ENCODE measurements at regions not wholly inside any gene's neighbourhood (a gene's known extent, or its start where the extent isn't known, plus 50 kb on each side); places are given as distances from the start of the nearest gene placed in this dataset.

- POLR2A ChIA-PET: no interaction called here
- H3K27me3 ChIP-seq (replicated peaks in 2 of 5; ENCODE audit: control insufficient read depth in 4 of 5, insufficient read depth in 5 of 5, low read length in 4 of 5): peaks cover 0 to 5% (median 0%) of the 10 kb centered on the region in 5 experiments
- H3K27ac ChIP-seq (ENCODE audit: insufficient read depth in 1 of 2, low read depth in 1 of 2, low read length in 2 of 2, poor library complexity in 1 of 2, severe bottlenecking in 2 of 2): no peak overlapping the region
- peaks cover 0 to 3% (median 0%) of the 10 kb centered on the region in 5 experiments for H3K9me3 ChIP-seq (ENCODE audit: control extremely low read depth in 1 of 5, control insufficient read depth in 4 of 5, insufficient read depth in 2 of 5, low read depth in 1 of 5, low read length in 4 of 5)
- no peaks in the 10 kb centered on the region for H3K36me3 ChIP-seq (ENCODE audit: control insufficient read depth in 4 of 4, insufficient read depth in 4 of 4, low read length in 3 of 4)
- H3K4me3 ChIP-seq (ENCODE audit: control insufficient read depth in 1 of 7, extremely low read depth in 1 of 7, insufficient read depth in 4 of 7, low read depth in 2 of 7, low read length in 6 of 7): no peak overlapping the region
- CTCF ChIA-PET: no interaction called here
- DNase-seq: no peak
- H3K4me1 ChIP-seq (ENCODE audit: control extremely low read depth in 1 of 4, control insufficient read depth in 4 of 4, insufficient read depth in 4 of 4, low read length in 3 of 4): no peaks in the 10 kb centered on the region
- WGBS (ENCODE audit: insufficient coverage): no CpG with 5 or more reads among the region's 1 CpG
Observed at GRCh38 chr9:100662122-100662521, 84.2 kb downstream of the CAVIN4 start.

- 90% methylated on average over 2 of the region's 5 CpGs for WGBS (ENCODE audit: insufficient coverage)
- POLR2A ChIA-PET: no interaction called here
- CTCF ChIA-PET: interaction anchor here (1.8 kb wide), 1 partner anchor 31 kb away, joined by 5 read pairs; no protein-coding TSS in a partner anchor
Observed at GRCh38 chr9:100667448-100667847, 89.6 kb downstream of the CAVIN4 start.

GRCh38 chr9:100668024-100668423 lies 90.1 kb downstream of the CAVIN4 start:
- H3K27me3 ChIP-seq (replicated peaks in 2 of 5; ENCODE audit: control insufficient read depth in 4 of 5, insufficient read depth in 5 of 5, low read length in 4 of 5): peaks cover 0 to 5% (median 3%) of the 10 kb centered on the region in 5 experiments
- ChIA-PET CTCF (interaction anchor here (1.8 kb wide), 1 partner anchor 31 kb away, joined by 5 read pairs; no protein-coding TSS in a partner anchor), POLR2A (no interaction called here)
- H3K9me3 ChIP-seq (ENCODE audit: control extremely low read depth in 1 of 5, control insufficient read depth in 4 of 5, insufficient read depth in 2 of 5, low read depth in 1 of 5, low read length in 4 of 5): no peaks in the 10 kb centered on the region
- H3K4me1 ChIP-seq (ENCODE audit: control extremely low read depth in 1 of 4, control insufficient read depth in 4 of 4, insufficient read depth in 4 of 4, low read length in 3 of 4): no peaks in the 10 kb centered on the region
- DNase-seq: no peak
- H3K27ac ChIP-seq (ENCODE audit: insufficient read depth in 1 of 2, low read depth in 1 of 2, low read length in 2 of 2, poor library complexity in 1 of 2, severe bottlenecking in 2 of 2): no peak overlapping the region
- no peaks in the 10 kb centered on the region for H3K36me3 ChIP-seq (ENCODE audit: control insufficient read depth in 4 of 4, insufficient read depth in 4 of 4, low read length in 3 of 4)
- no peak overlapping the region for H3K4me3 ChIP-seq (ENCODE audit: control insufficient read depth in 1 of 7, extremely low read depth in 1 of 7, insufficient read depth in 4 of 7, low read depth in 2 of 7, low read length in 6 of 7)
- 92% methylated on average over 6 of the region's 6 CpGs for WGBS (ENCODE audit: insufficient coverage)

More at GRCh38 chr9:100667448-100667847, 89.6 kb downstream of the CAVIN4 start:
- no peak overlapping the region for H3K4me3 ChIP-seq (ENCODE audit: control insufficient read depth in 1 of 7, extremely low read depth in 1 of 7, insufficient read depth in 4 of 7, low read depth in 2 of 7, low read length in 6 of 7)
- peaks cover 0 to 5% (median 3%) of the 10 kb centered on the region in 5 experiments for H3K27me3 ChIP-seq (replicated peaks in 2 of 5; ENCODE audit: control insufficient read depth in 4 of 5, insufficient read depth in 5 of 5, low read length in 4 of 5)
- no peaks in the 10 kb centered on the region for H3K4me1 ChIP-seq (ENCODE audit: control extremely low read depth in 1 of 4, control insufficient read depth in 4 of 4, insufficient read depth in 4 of 4, low read length in 3 of 4)
- no peaks in the 10 kb centered on the region for H3K9me3 ChIP-seq (ENCODE audit: control extremely low read depth in 1 of 5, control insufficient read depth in 4 of 5, insufficient read depth in 2 of 5, low read depth in 1 of 5, low read length in 4 of 5)
- H3K36me3 ChIP-seq (ENCODE audit: control insufficient read depth in 4 of 4, insufficient read depth in 4 of 4, low read length in 3 of 4): no peaks in the 10 kb centered on the region
- H3K27ac ChIP-seq (ENCODE audit: insufficient read depth in 1 of 2, low read depth in 1 of 2, low read length in 2 of 2, poor library complexity in 1 of 2, severe bottlenecking in 2 of 2): no peak overlapping the region
- no peak for DNase-seq

- no peaks in the 10 kb centered on the region for H3K36me3 ChIP-seq (ENCODE audit: control insufficient read depth in 4 of 4, insufficient read depth in 4 of 4, low read length in 3 of 4)
- H3K4me3 ChIP-seq (ENCODE audit: control insufficient read depth in 1 of 7, extremely low read depth in 1 of 7, insufficient read depth in 4 of 7, low read depth in 2 of 7, low read length in 6 of 7): no peak overlapping the region
- WGBS (ENCODE audit: insufficient coverage): 80% methylated on average over 7 of the region's 8 CpGs
- H3K9me3 ChIP-seq (ENCODE audit: control extremely low read depth in 1 of 5, control insufficient read depth in 4 of 5, insufficient read depth in 2 of 5, low read depth in 1 of 5, low read length in 4 of 5): no peaks in the 10 kb centered on the region
- H3K27me3 ChIP-seq (replicated peaks in 2 of 5; ENCODE audit: control insufficient read depth in 4 of 5, insufficient read depth in 5 of 5, low read length in 4 of 5): peaks cover 0 to 5% (median 3%) of the 10 kb centered on the region in 5 experiments
- CTCF ChIA-PET: no interaction called here
- no peak overlapping the region for H3K27ac ChIP-seq (ENCODE audit: insufficient read depth in 1 of 2, low read depth in 1 of 2, low read length in 2 of 2, poor library complexity in 1 of 2, severe bottlenecking in 2 of 2)
- no peaks in the 10 kb centered on the region for H3K4me1 ChIP-seq (ENCODE audit: control extremely low read depth in 1 of 4, control insufficient read depth in 4 of 4, insufficient read depth in 4 of 4, low read length in 3 of 4)
- POLR2A ChIA-PET: no interaction called here
- no peak for DNase-seq
Observed at GRCh38 chr9:100669968-100670367, 92.1 kb downstream of the CAVIN4 start.

DNA sequence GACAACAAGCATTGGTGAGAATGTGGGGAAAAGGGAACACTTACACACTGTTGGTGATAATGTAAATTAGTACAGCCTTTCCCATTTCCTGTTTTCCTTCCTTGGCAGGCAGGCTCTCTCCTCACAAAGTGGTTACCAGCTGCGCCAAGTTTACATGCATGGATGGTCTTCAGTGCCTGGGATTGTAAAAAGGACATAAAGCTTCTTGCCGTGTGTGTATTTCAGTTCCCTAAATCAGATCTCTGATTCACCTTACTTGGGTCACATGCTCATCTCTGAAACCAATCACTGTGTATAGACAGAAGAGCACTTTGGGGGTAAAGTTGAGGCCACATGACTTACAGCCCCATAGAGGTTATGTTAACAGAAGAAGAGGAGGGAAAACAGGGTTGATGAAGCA lies 92.8 kb downstream of the CAVIN4 start:
- no peak for DNase-seq
- 50% methylated on average over 2 of the region's 2 CpGs for WGBS (ENCODE audit: insufficient coverage)
- Histone ChIP-seq H3K36me3 (ENCODE audit: control insufficient read depth in 4 of 4, insufficient read depth in 4 of 4, low read length in 3 of 4) (no peaks in the 10 kb centered on the region), H3K4me1 (ENCODE audit: control extremely low read depth in 1 of 4, control insufficient read depth in 4 of 4, insufficient read depth in 4 of 4, low read length in 3 of 4) (no peaks in the 10 kb centered on the region), H3K9me3 (ENCODE audit: control extremely low read depth in 1 of 5, control insufficient read depth in 4 of 5, insufficient read depth in 2 of 5, low read depth in 1 of 5, low read length in 4 of 5) (no peaks in the 10 kb centered on the region), H3K4me3 (ENCODE audit: control insufficient read depth in 1 of 7, extremely low read depth in 1 of 7, insufficient read depth in 4 of 7, low read depth in 2 of 7, low read length in 6 of 7) (no peak overlapping the region), H3K27ac (ENCODE audit: insufficient read depth in 1 of 2, low read depth in 1 of 2, low read length in 2 of 2, poor library complexity in 1 of 2, severe bottlenecking in 2 of 2) (no peak overlapping the region), H3K27me3 (replicated peaks in 2 of 5; ENCODE audit: control insufficient read depth in 4 of 5, insufficient read depth in 5 of 5, low read length in 4 of 5) (peaks cover 0 to 5% (median 3%) of the 10 kb centered on the region in 5 experiments)
- ChIA-PET CTCF (no interaction called here), POLR2A (no interaction called here)

DNA sequence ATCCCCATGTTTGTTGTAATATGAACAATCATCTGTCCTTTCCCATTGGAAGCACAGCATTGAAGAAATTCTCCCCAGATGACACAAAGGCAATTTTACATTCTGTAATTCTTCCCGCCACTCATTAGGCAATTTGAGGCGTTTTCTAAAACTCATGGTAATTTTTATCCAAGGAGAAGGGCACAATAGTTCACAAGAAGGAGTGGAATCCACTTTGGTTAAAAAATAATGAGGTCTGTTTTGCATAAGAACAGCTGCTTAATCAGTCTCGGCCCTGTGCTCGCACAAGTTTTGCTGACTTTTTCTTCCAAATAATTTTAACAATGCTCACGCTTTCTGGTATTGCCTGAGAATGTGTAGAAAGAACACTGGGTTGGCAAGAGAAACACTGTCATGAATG lies 94.0 kb downstream of the CAVIN4 start:
- POLR2A ChIA-PET: no interaction called here

GRCh38 chr9:100673249-100673648 lies 95.4 kb downstream of the CAVIN4 start:
- Histone ChIP-seq H3K36me3 (ENCODE audit: control insufficient read depth in 4 of 4, insufficient read depth in 4 of 4, low read length in 3 of 4) (no peaks in the 10 kb centered on the region), H3K4me3 (ENCODE audit: control insufficient read depth in 1 of 7, extremely low read depth in 1 of 7, insufficient read depth in 4 of 7, low read depth in 2 of 7, low read length in 6 of 7) (no peak overlapping the region), H3K27ac (ENCODE audit: insufficient read depth in 1 of 2, low read depth in 1 of 2, low read length in 2 of 2, poor library complexity in 1 of 2, severe bottlenecking in 2 of 2) (no peak overlapping the region), H3K4me1 (ENCODE audit: control extremely low read depth in 1 of 4, control insufficient read depth in 4 of 4, insufficient read depth in 4 of 4, low read length in 3 of 4) (no peaks in the 10 kb centered on the region), H3K27me3 (replicated peaks in 2 of 5; ENCODE audit: control insufficient read depth in 4 of 5, insufficient read depth in 5 of 5, low read length in 4 of 5) (peaks cover 0 to 3% (median 2%) of the 10 kb centered on the region in 5 experiments), H3K9me3 (ENCODE audit: control extremely low read depth in 1 of 5, control insufficient read depth in 4 of 5, insufficient read depth in 2 of 5, low read depth in 1 of 5, low read length in 4 of 5) (no peaks in the 10 kb centered on the region)
- no peak for DNase-seq
- ChIA-PET POLR2A (no interaction called here), CTCF (interaction anchor here (1.4 to 2.0 kb wide), 3 partner anchors 12 to 561 kb away, joined by 3 to 6 read pairs (median 3); no protein-coding TSS in a partner anchor)
- WGBS (ENCODE audit: insufficient coverage): 86% methylated on average over 1 of the region's 2 CpGs

More for the DNA sequence above, 94.0 kb downstream of the CAVIN4 start:
- CTCF ChIA-PET: no interaction called here
- no peaks in the 10 kb centered on the region for H3K9me3 ChIP-seq (ENCODE audit: control extremely low read depth in 1 of 5, control insufficient read depth in 4 of 5, insufficient read depth in 2 of 5, low read depth in 1 of 5, low read length in 4 of 5)
- H3K36me3 ChIP-seq (ENCODE audit: control insufficient read depth in 4 of 4, insufficient read depth in 4 of 4, low read length in 3 of 4): no peaks in the 10 kb centered on the region
- H3K4me3 ChIP-seq (ENCODE audit: control insufficient read depth in 1 of 7, extremely low read depth in 1 of 7, insufficient read depth in 4 of 7, low read depth in 2 of 7, low read length in 6 of 7): no peak overlapping the region
- WGBS (ENCODE audit: insufficient coverage): 79% methylated on average over 4 of the region's 5 CpGs
- no peak for DNase-seq
- no peaks in the 10 kb centered on the region for H3K4me1 ChIP-seq (ENCODE audit: control extremely low read depth in 1 of 4, control insufficient read depth in 4 of 4, insufficient read depth in 4 of 4, low read length in 3 of 4)
- no peak overlapping the region for H3K27ac ChIP-seq (ENCODE audit: insufficient read depth in 1 of 2, low read depth in 1 of 2, low read length in 2 of 2, poor library complexity in 1 of 2, severe bottlenecking in 2 of 2)
- peaks cover 0 to 3% (median 2%) of the 10 kb centered on the region in 5 experiments for H3K27me3 ChIP-seq (replicated peaks in 2 of 5; ENCODE audit: control insufficient read depth in 4 of 5, insufficient read depth in 5 of 5, low read length in 4 of 5)

All from common myeloid progenitor, CD34-positive (primary cell).